GM18858 (cell line): ENCODE measurements at regions not wholly inside any gene's neighbourhood (a gene's known extent, or its start where the extent isn't known, plus 50 kb on each side); places are given as distances from the start of the nearest gene placed in this dataset.
"Not testable (repeated sequence)": the region's sequence is repeated elsewhere in the genome, so short reads cannot be mapped to it uniquely, and the experiment has no call there.

Source experiments
- ATAC-seq: cut with Tn5 transposase; IDR thresholded peaks from one replicate; pipeline ENCODE4 v1.9.1; 2021; ENCODE audit not compliant: unreplicated experiment

- ATAC-seq = peak; percentile 96
Measured at GRCh38 chr4:132646186-132646585, 502.9 kb upstream of the PCDH10 start.

DNA sequence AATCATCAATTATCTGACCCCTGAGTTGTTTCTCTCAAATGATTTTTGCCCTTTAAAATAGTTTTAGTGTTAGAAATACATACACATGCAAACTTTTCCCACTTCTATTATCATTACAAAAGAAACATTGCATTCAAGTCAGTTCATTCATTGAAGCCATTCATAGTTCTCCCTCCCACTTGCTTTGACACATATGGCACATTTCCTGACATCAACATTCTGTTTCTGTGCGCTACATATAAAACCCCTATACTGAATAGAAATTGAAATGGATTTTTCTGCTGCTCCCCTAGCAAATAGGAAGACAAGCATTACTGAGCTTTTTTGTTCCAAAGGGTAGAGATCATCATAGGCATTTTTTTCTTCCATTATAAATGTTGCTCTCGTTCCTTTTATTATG is 497.9 kb upstream of the PCDH10 start:
- no peak for ATAC-seq

- ATAC-seq = no peak
Measured at GRCh38 chr4:132660181-132660580, 488.9 kb upstream of the PCDH10 start.

GRCh38 chr4:132662456-132662855 is 486.6 kb upstream of the PCDH10 start:
- ATAC-seq = no peak

GRCh38 chr4:132669786-132670185 is 479.3 kb upstream of the PCDH10 start:
- no peak for ATAC-seq

GRCh38 chr4:132670557-132670956 is 478.5 kb upstream of the PCDH10 start:
- ATAC-seq = no peak

DNA sequence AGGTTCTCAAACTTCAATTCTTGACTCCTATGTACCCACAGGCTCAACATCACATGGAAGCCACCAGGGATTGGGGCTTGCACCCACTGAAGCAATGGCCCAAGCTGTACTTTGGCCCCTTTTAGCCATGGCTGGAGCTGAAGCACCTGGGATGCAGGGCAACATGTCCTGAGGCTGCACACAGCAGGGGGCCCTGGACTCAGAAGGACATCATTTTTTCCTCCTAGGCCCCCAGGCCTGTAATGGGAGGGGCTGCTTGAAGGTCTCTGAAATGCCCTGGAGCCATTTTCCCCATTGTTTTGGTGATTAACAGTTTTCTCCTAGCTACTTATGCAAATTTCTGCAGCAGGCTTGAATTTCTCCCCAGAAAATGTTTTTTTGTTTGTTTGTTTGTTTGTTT is 465.1 kb upstream of the PCDH10 start:
- ATAC-seq = no peak

GRCh38 chr4:132691026-132691425 is 458.1 kb upstream of the PCDH10 start:
- no peak for ATAC-seq

- ATAC-seq = no peak
Measured at GRCh38 chr4:132691668-132692067, 457.4 kb upstream of the PCDH10 start.

DNA sequence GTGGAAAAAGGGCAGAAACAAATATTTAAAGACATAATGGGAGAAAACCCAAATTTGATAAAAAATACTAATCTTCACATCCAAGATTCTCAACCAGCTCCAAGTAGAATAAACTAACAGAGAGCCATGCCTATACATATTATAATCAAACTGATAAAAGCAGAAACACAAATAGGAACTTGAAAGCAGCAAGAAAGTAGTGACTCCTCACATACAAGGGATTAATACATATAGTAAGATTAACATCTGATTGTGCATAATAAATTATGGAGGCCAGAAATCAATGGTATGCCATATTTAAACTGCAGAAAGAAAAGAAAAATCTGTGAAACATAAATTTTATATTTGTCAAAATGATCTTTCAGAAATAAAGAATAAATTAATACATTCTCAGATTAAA is 454.3 kb upstream of the PCDH10 start:
- no peak for ATAC-seq

DNA sequence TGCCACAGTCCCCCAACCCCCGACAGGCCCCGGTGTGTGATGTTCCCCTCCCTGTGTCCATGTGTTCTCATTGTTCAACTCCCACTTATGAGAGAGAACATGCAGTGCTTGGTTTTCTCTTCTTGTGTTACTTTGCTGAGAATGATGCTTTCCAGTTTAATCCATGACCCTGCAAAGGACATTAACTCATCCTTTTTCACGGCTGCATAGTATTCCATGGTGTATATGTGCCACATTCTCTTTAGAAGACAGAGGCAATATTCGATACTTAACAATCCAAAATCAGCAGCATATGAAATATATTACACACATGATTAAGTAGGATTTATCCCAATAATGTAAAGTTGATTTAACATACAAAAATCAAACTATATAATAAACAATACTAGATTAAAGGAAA is 451.6 kb upstream of the PCDH10 start:
- ATAC-seq = not testable (repeated sequence)

DNA sequence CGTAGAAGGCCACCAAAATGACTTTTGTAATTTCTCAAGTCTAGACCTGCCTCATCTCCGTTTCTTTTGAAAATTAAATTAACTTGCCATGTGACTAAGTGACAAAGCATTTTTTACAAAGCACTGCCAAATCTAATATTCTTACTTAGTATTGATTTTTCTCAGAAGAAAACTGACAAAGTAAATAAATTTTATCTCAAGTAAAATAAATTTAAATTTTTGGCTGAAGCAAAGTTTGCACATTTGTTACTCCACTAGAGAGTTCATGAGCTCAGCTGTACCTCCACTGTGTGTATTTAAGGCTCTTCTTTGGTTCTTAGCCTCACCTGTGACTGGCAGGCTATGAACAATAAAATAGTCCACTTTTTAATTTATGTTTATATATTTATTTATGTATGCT is 441.1 kb upstream of the PCDH10 start:
- no peak for ATAC-seq

DNA sequence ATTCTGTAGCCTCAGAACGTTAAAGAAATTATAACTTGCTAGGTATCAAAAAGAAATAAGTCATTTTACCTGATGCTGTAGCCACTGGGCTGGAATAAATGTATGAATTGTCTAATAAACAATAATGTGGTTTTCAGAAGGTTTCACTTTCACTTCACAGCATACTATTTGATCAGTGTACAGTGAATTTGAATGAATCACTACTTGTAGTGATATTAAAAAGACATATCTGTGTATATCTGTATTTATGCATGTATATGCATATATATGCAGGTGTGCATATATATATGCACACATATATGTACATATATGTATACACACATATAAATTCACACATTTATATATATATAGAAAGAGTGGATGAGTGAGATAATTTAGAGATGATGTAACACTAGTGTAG is 440.0 kb upstream of the PCDH10 start:
- no peak for ATAC-seq

DNA sequence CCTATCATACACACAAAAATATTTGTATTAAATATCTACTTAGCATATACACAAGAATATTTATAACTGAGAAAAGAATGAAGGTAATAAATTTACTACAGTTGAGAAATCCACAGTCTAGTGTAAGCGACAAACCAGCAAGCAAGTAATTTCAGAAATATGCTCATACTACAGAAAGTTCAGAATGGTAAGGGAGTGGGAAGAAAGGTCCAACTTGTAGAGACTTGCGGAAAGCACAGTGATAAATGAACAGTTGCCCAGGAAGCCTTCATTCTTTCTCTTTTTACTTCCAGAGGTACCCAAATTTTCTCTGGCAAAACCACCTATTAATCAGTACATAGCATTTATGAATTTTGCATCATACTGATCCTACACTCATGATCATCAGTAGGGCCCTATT is 438.1 kb upstream of the PCDH10 start:
- ATAC-seq = no peak

DNA sequence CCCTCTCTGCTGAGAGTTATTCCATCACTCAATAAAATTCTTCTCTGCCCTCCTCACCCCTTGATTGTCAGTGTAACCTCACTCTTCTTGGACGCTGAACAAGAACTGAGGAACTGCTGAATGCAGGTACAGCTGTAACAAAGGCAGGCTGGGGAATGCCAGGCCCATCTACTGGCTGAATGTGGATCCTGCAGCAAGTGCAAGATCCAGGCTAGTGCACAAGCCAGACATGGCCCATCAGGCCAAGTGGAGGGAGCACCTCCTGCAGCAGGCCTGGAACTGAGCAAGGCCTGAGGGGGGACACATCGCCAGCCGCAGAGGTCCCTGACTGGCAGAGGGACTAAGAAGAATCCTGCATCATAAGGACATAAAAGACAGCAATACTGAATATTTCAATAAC is 411.8 kb upstream of the PCDH10 start:
- ATAC-seq = no peak

DNA sequence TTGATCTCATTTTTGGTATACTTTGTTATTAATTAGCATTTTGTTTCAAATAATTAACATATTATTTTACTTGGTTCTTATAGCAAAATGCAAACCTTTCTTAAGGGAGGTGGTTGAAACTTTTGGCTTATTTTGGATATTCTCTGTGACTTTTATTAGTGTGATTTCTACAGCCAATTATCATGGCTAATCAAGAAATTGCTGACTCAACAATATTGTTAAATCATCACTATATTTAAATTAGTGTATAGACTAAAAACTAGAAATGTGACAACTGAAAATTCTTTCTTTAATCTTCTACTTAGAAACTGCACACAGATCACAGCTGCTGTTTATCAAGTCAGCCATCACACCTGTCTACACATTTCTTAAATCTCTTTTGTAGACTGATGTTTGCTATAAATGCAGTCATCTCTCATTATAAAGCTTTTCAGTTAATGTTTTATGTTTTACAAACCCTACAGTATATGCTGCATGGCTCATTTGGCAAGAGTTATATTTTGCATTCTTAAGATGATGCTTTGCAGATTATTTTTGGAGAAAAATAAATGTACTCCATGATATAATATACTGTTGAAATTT is 389.8 kb upstream of the PCDH10 start:
- no peak for ATAC-seq

- ATAC-seq = no peak
Measured at GRCh38 chr4:132763465-132763864, 385.6 kb upstream of the PCDH10 start.

DNA sequence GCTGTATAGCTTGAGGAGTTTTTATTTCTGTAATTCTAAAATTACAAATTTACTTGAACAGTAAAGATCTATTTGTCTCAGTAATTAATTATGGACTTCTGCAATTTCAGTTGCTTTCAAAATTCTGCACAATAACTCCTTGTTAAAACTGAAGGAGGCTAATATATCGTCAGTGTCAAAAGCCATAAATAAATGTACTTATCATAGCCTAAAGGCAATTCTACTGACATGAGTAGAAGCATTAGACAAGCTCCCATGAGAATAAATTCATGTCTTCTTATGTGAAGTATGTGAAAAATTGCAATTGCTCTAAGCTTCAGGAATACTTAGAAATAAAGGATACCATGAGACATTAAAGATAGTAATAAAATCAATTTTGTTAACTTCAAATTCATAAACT is 381.2 kb upstream of the PCDH10 start:
- ATAC-seq = no peak

- ATAC-seq = no peak
Measured at GRCh38 chr4:132770776-132771175, 378.3 kb upstream of the PCDH10 start.

DNA sequence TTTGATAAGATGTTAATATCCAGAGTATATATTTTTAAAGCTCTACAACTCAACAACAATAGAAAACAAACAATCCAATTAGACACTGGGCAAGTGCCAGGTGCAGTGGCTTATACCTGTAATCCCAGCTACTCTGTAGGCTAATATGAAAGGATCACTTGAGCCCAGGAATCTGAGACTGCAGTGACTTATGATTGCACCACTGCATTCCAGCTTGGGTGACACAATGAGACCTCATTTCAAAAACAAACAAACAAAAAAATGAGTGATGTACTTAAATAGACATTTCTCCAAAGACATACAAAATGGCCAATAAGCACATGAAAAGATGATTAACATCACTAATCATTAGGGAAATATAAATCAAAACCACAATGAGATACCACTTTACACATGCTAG is 356.8 kb upstream of the PCDH10 start:
- ATAC-seq = no peak

GRCh38 chr4:132797856-132798255 is 351.2 kb upstream of the PCDH10 start:
- ATAC-seq = no peak

- no peak for ATAC-seq
Measured at GRCh38 chr4:132809298-132810032, 339.6 kb upstream of the PCDH10 start.

GRCh38 chr4:132813061-132813460 is 336.0 kb upstream of the PCDH10 start:
- ATAC-seq = not testable (repeated sequence)
